Iris pigment epithelial cell (primary cell): ENCODE measurements at regions not wholly inside any gene's neighbourhood (a gene's known extent, or its start where the extent isn't known, plus 50 kb on each side); places are given as distances from the start of the nearest gene placed in this dataset.
"Not testable (repeated sequence)": the region's sequence is repeated elsewhere in the genome, so short reads cannot be mapped to it uniquely, and the experiment has no call there.

ENCODE experiments used
- DNase-seq: peaks from one replicate; pipeline ENCODE4 v3.0.0-alpha.2; 2011; ENCODE audit warnings: low read depth

DNA sequence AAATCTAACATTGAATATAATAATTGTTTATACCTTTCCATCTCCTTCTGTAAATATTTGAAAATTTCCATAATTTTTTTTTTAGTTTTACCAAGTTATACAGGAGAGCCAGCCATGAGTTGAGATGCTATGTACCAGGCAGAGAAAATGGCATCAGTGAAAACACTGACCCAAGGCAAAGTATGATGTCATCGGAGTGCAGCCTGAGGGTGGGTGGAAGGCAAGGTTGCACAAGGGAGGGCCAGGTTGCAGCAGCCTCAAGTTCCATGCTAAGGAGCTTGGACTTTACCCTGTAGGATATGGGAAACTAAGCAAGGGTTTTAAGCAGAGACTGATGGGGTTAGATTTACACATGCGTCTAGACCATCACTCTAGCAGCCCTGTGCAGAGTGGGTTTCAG lies 441.1 kb downstream of the BCAT1 start:
- DNase-seq: peak; percentile 33

DNA sequence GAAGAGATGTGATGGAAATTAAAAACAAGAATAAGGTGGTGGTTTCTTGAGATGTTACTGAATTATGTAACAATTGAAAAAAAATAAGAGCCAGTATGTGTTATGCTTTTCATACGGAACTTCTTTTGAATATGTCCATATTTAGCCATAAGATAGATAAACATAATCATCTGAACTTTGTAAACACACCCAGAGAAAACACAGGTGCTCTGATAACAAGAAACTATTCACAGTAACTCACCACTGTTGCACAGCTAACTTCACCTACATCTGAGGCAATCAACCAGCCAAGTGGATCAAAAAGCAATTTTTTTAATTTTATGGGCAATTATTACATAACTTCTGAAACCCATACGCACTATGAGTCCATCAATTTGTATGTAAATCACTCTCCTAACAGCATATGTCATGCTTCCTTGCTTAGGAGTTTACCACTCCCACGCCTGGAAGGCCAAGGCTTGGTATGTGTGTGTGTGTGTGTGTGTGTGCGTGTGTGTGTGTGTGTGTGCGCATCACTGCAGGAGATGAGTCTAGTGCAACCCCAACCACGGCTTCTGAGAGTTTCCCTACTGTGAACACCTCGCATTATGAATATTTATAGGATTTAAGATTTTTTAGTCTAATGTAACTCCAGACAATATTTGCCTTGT lies 443.4 kb downstream of the BCAT1 start:
- DNase-seq: no peak

GRCh38 chr12:24503477-24503876 lies 445.4 kb downstream of the BCAT1 start:
- not testable (repeated sequence) for DNase-seq

GRCh38 chr12:24500831-24501230 lies 448.1 kb downstream of the BCAT1 start:
- peak; percentile 71 for DNase-seq

GRCh38 chr12:24500421-24500820 lies 448.5 kb downstream of the BCAT1 start:
- DNase-seq: no peak

GRCh38 chr12:24499151-24500146 lies 449.5 kb downstream of the BCAT1 start:
- DNase-seq: peak; percentile 90

DNA sequence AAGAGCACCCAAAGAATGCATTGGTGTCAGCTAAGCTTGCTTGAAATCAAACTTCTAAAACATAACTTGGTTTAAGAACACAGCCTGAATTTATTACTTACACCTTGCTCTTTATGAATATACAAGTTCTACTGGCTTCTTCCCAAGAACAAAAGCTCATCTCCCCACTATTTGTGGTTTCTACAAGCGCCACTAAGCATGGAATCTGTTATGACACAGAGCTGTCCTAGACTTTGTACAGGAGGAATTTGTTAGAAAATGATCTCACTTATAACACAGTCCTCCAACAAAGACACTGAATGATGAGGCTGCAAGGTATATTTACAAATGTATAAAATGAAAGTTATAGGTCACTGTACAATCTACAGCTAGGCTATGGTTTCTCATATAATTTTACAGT lies 452.1 kb downstream of the BCAT1 start:
- DNase-seq: peak; percentile 87

DNA sequence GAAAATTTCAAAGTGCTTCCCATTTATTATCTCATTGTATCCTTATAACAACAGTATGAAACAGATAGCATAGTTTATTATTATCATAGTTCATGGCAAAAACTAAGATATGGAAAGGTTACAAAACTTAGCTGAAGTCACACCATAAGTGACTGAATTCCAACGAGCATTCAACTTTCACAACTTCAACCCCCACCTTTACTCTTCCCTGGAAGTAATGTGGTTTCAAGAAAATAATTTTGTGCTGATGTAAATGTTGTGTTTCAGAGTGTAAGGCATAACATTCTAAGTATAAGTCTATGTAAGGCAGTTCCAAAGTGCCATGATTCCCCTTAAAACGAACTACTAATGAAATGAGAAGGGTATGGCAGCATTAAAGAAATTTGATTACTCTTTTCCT lies 454.5 kb downstream of the BCAT1 start:
- peak; percentile 82 for DNase-seq

- no peak for DNase-seq
These were observed 456.9 kb downstream of the BCAT1 start for GRCh38 chr12:24491968-24492367.

DNA sequence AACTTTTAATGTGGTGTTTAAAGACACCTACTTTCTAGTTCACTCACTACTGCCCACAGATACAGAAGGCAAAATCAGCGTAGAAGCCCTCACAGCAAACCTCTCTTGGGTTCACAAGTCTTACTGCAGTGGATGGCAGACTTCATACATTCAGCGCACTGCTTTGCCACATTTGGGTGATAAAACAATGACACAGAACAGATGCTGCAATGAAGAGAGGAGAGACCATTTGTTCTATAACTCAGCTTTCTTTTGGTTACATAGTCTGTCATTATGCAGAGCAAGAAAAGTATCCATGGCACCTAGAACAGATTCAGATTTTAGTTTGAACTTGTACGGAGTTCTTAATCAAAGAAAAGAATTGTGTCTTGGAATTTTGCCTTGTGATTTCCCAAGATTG lies 459.0 kb downstream of the BCAT1 start:
- no peak for DNase-seq

- DNase-seq: no peak
These were observed 459.8 kb downstream of the BCAT1 start for GRCh38 chr12:24488906-24489619.

GRCh38 chr12:24488091-24488596 lies 460.8 kb downstream of the BCAT1 start:
- peak; percentile 51 for DNase-seq

GRCh38 chr12:24487606-24488005 lies 461.3 kb downstream of the BCAT1 start:
- peak; percentile 60 for DNase-seq

- no peak for DNase-seq
These were observed 465.2 kb downstream of the BCAT1 start for GRCh38 chr12:24483732-24484131.

- DNase-seq: peak; percentile 41
These were observed 465.9 kb downstream of the BCAT1 start for GRCh38 chr12:24482882-24483604.

DNA sequence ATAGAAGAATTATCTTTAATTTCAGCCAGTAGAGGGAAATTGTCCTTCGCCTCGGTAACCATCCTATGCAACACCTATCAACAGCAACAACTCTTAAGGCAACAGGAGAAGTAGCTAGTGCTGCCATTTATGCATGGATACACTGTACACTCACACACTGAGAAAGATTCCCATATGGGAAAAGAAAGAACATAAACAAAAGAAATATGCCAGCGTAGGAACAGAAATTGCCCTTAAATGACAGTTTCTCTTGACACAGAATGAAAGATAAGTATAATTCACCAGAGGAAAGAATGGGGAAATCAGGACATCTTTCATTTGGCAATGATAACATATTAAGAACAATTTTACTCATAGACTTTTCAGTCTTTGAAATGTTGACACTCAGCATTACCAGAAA lies 466.9 kb downstream of the BCAT1 start:
- no peak for DNase-seq

DNA sequence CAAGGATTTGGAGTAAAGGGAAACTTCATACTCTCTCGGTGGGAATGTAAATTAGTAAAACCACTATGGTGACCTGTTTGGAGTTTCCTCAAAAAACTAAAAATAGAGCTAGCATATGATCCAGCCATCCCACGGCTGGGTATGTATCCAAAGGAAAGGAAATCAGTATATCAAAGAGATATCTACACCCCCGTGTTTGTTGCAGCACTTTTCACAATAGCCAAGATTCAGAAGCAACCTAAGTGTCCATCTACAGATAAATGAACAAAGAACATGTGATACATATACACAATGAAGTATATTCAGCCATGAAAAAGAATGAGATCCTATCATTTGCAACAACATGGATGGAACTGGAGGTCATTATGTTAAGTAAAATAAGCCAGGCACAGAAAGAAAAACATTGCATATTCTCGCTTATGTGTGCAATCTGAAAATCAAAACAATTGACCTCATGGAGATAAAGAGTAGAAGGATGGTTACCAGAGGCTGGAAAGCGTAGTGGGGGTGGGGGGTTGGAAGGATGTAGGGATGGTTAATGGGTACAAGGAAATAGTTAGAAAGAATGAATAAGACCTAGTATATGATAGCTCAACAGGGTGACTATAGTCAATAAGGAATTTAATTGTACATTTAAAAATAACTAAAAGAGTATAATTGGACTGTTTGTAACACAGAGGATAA lies 468.0 kb downstream of the BCAT1 start:
- DNase-seq: no peak

GRCh38 chr12:24479131-24479530 lies 469.8 kb downstream of the BCAT1 start:
- peak; percentile 86 for DNase-seq

DNA sequence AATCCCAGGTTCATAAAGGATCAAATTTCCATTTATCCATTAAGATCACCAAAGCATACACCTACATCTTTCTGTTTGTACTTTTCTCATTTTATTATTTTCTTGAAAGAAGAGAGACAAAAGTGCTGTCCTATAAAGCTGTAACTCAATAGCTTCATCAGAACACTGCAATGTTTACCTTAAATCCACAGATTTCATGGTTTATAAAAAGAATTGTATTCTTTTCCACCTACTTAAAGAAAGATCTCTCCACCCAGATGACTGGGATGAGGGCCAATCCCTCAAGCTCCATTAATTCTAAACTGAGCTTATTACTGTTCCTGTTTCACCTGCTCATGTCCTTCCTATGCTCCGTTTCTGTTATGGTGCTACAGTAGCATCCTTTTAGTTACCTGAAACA lies 470.6 kb downstream of the BCAT1 start:
- no peak for DNase-seq

GRCh38 chr12:24476310-24476709 lies 472.6 kb downstream of the BCAT1 start:
- DNase-seq: no peak

GRCh38 chr12:24475337-24475736 lies 473.6 kb downstream of the BCAT1 start:
- no peak for DNase-seq
